CD4-positive, alpha-beta memory T cell (primary cell): ENCODE measurements at regions not wholly inside any gene's neighbourhood (a gene's known extent, or its start where the extent isn't known, plus 50 kb on each side); places are given as distances from the start of the nearest gene placed in this dataset.

Experiments used
- CTCF ChIA-PET: fragments of 350-600 bp; sonication (Branson Sonifier 250); formaldehyde crosslinking; loops from one replicate; lab custom pipeline; 2021; ENCODE audit warnings: inconsistent platforms; ENCODE audit not compliant: partially characterized antibody; lab: Charles Lee
- POLR2A ChIA-PET: fragments of 350-600 bp; sonication (Branson Sonifier 250); formaldehyde crosslinking; loops from one replicate; lab custom pipeline; 2021; ENCODE audit not compliant: partially characterized antibody; lab: Charles Lee
- DNase-seq, 5 donors: peaks; one replicate each; pipeline versions ENCODE4 v3.0.0 to v3.0.0-alpha.2; 2020 to 2022; ENCODE audit warnings: mixed read lengths in 1 of 5
- H3K27ac ChIP-seq: one replicate; pipeline ENCODE4 v1.7.0; 2013; ENCODE audit warnings: low read depth, low read length
- H3K27me3 ChIP-seq: 2 replicates; pipeline ENCODE4 v1.7.0; 2013; ENCODE audit warnings: mild to moderate bottlenecking, low read length, moderate library complexity; ENCODE audit not compliant: insufficient read depth
- H3K36me3 ChIP-seq: 2 replicates; pipeline ENCODE4 v1.7.0; 2013; ENCODE audit warnings: mild to moderate bottlenecking, low read length, moderate library complexity; ENCODE audit not compliant: insufficient read depth
- H3K4me1 ChIP-seq: 2 replicates; pipeline ENCODE4 v1.7.0; 2013; ENCODE audit warnings: mild to moderate bottlenecking, low read length, moderate library complexity; ENCODE audit not compliant: insufficient read depth
- H3K4me3 ChIP-seq, 2 donors: one replicate each; pipeline ENCODE4 v1.7.0; 2013; ENCODE audit warnings: low read length in 2 of 2, mild to moderate bottlenecking in 1 of 2
- H3K9me3 ChIP-seq, 2 donors: one replicate each; pipeline ENCODE4 v1.7.0; 2013; ENCODE audit warnings: low read length in 2 of 2, control low read depth in 1 of 2; ENCODE audit not compliant: control insufficient read depth in 1 of 2
- H3K27ac Mint-ChIP-seq, 7 donors: one replicate each; pipeline ENCODE4 v1.8.0; 2020 to 2021; ENCODE audit warnings: mixed read lengths in 7 of 7, mild to moderate bottlenecking in 6 of 7, inconsistent platforms in 3 of 7, moderate library complexity in 3 of 7
- H3K27me3 Mint-ChIP-seq, 2 donors: one replicate each; pipeline ENCODE4 v1.8.0; 2020 to 2021; ENCODE audit warnings: mixed read lengths in 2 of 2
- H3K36me3 Mint-ChIP-seq, 2 donors: one replicate each; pipeline ENCODE4 v1.8.0; 2020 to 2021; ENCODE audit warnings: mixed read lengths in 2 of 2, inconsistent platforms in 1 of 2, mild to moderate bottlenecking in 1 of 2
- H3K4me1 Mint-ChIP-seq, 4 donors: one replicate each; pipeline ENCODE4 v1.8.0; 2020 to 2021; ENCODE audit warnings: mixed read lengths in 4 of 4, mild to moderate bottlenecking in 1 of 4
- H3K4me3 Mint-ChIP-seq, 8 donors: one replicate each; pipeline ENCODE4 v1.8.0; 2020 to 2021; ENCODE audit warnings: mixed read lengths in 8 of 8, mild to moderate bottlenecking in 7 of 8, moderate library complexity in 6 of 8, inconsistent platforms in 3 of 8
- H3K9me3 Mint-ChIP-seq, 8 donors: one replicate each; pipeline ENCODE4 v1.8.0; 2020 to 2021; ENCODE audit warnings: mixed read lengths in 8 of 8, mild to moderate bottlenecking in 5 of 8, inconsistent platforms in 3 of 8, moderate library complexity in 1 of 8
- intact Hi-C: fragments of 100-400 bp; cut with micrococcal nuclease; formaldehyde crosslinking; loops from one replicate; pipeline ENCODE4 v1.15.1; 2023

GRCh38 chr18:8942021-8942908 is 160.2 kb upstream of the NDUFV2 start:
- H3K27ac ChIP-seq = no peak overlapping the region
- H3K4me3 Mint-ChIP-seq = no peak overlapping the region
- no peaks in the 10 kb centered on the region for H3K36me3 Mint-ChIP-seq
- H3K27me3 Mint-ChIP-seq = peaks cover 7 to 10% of the 10 kb centered on the region in 2 donors
- DNase-seq = no peak
- H3K9me3 Mint-ChIP-seq = peaks cover 0 to 3% (median 0%) of the 10 kb centered on the region in 8 donors
- no peak overlapping the region for H3K27ac Mint-ChIP-seq
- no peak overlapping the region for H3K4me3 ChIP-seq
- no peaks in the 10 kb centered on the region for H3K36me3 ChIP-seq
- POLR2A ChIA-PET = no interaction called here
- no peaks in the 10 kb centered on the region for H3K9me3 ChIP-seq
- H3K4me1 ChIP-seq = no peaks in the 10 kb centered on the region
- H3K27me3 ChIP-seq = no peaks in the 10 kb centered on the region
- CTCF ChIA-PET = no interaction called here
- intact Hi-C loops = no loop called here
- H3K4me1 Mint-ChIP-seq = no peaks in the 10 kb centered on the region

DNA sequence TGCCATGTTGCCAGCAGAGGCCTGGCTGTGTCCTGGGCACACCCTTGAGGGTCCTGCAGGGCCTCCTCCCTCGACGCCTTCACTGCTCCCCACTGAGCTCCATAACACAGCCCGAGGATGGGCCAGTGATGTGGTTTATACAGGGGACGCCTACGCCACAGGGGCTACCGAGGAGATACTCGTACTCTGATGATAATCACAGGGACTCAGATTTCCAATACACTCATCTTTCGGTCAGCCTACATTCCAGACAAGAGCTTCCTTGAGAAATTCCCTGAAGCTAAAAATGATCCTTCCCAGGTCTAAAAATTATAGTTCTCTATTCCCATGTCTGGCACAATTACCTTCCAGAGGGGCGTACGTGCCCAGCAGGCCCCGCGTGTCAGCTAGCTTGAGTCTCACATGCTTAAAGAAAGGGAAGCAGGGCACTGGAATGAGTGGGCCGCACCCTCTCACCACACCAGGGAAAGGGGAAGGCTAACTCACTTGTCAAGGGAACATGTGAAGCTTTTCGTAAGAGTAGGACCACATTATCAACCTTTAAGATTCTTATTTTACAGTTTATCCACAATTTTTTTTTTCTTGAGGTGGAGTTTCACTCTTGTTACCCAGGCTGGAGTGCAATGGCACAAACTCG is 159.5 kb upstream of the NDUFV2 start:
- Histone ChIP-seq H3K4me1 (no peaks in the 10 kb centered on the region), H3K9me3 (no peaks in the 10 kb centered on the region), H3K36me3 (no peaks in the 10 kb centered on the region), H3K4me3 (no peak overlapping the region), H3K27me3 (no peaks in the 10 kb centered on the region), H3K27ac (no peak overlapping the region)
- no peak for DNase-seq
- CTCF ChIA-PET = no interaction called here
- Mint-ChIP-seq H3K4me3 (no peak overlapping the region), H3K4me1 (peaks cover 0 to 2% (median 0%) of the 10 kb centered on the region in 4 donors), H3K9me3 (peaks cover 0 to 3% (median 0%) of the 10 kb centered on the region in 8 donors), H3K27ac (no peak overlapping the region), H3K27me3 (peaks cover 7% of the 10 kb centered on the region in 2 donors), H3K36me3 (no peaks in the 10 kb centered on the region)
- POLR2A ChIA-PET = no interaction called here
- intact Hi-C loops = no loop called here

GRCh38 chr18:8943900-8944870 is 158.3 kb upstream of the NDUFV2 start:
- Mint-ChIP-seq H3K4me1 (peaks cover 0 to 3% (median 1%) of the 10 kb centered on the region in 4 donors), H3K27ac (no peak overlapping the region), H3K27me3 (peaks cover 7% of the 10 kb centered on the region in 2 donors), H3K36me3 (no peaks in the 10 kb centered on the region), H3K9me3 (peaks cover 0 to 3% (median 0%) of the 10 kb centered on the region in 8 donors), H3K4me3 (no peak overlapping the region)
- Histone ChIP-seq H3K9me3 (no peaks in the 10 kb centered on the region), H3K4me3 (no peak overlapping the region), H3K27ac (no peak overlapping the region), H3K36me3 (no peaks in the 10 kb centered on the region), H3K27me3 (no peaks in the 10 kb centered on the region), H3K4me1 (no peaks in the 10 kb centered on the region)
- intact Hi-C loops = no loop called here
- POLR2A ChIA-PET = no interaction called here
- CTCF ChIA-PET = no interaction called here
- DNase-seq = no peak

GRCh38 chr18:8944871-8945245 is 157.6 kb upstream of the NDUFV2 start:
- CTCF ChIA-PET = no interaction called here
- Histone ChIP-seq H3K4me1 (no peaks in the 10 kb centered on the region), H3K27me3 (no peaks in the 10 kb centered on the region), H3K27ac (no peak overlapping the region), H3K9me3 (no peaks in the 10 kb centered on the region), H3K36me3 (no peaks in the 10 kb centered on the region), H3K4me3 (no peak overlapping the region)
- POLR2A ChIA-PET = no interaction called here
- H3K27ac Mint-ChIP-seq = no peak overlapping the region
- H3K4me1 Mint-ChIP-seq = peaks cover 0 to 3% (median 1%) of the 10 kb centered on the region in 4 donors
- H3K9me3 Mint-ChIP-seq = peaks cover 0 to 3% (median 0%) of the 10 kb centered on the region in 8 donors
- H3K4me3 Mint-ChIP-seq = no peak overlapping the region
- intact Hi-C loops = no loop called here
- peaks cover 5 to 7% of the 10 kb centered on the region in 2 donors for H3K27me3 Mint-ChIP-seq
- no peaks in the 10 kb centered on the region for H3K36me3 Mint-ChIP-seq
- no peak for DNase-seq

- peaks cover 0 to 3% (median 0%) of the 10 kb centered on the region in 8 donors for H3K9me3 Mint-ChIP-seq
These were observed 157.0 kb upstream of the NDUFV2 start for GRCh38 chr18:8945514-8945913.

GRCh38 chr18:8946066-8946838 is 156.2 kb upstream of the NDUFV2 start:
- no peaks in the 10 kb centered on the region for H3K27me3 ChIP-seq
- H3K27ac ChIP-seq = no peak overlapping the region
- ChIA-PET CTCF (no interaction called here), POLR2A (no interaction called here)
- no peak for DNase-seq
- no peaks in the 10 kb centered on the region for H3K4me1 ChIP-seq
- Mint-ChIP-seq H3K27me3 (peaks cover 5 to 7% of the 10 kb centered on the region in 2 donors), H3K9me3 (peaks cover 0 to 3% (median 0%) of the 10 kb centered on the region in 8 donors), H3K27ac (no peak overlapping the region), H3K4me3 (no peak overlapping the region), H3K4me1 (peaks cover 0 to 4% (median 3%) of the 10 kb centered on the region in 4 donors), H3K36me3 (no peaks in the 10 kb centered on the region)
- no peaks in the 10 kb centered on the region for H3K36me3 ChIP-seq
- intact Hi-C loops = no loop called here
- H3K9me3 ChIP-seq = no peaks in the 10 kb centered on the region
- H3K4me3 ChIP-seq = no peak overlapping the region

More at GRCh38 chr18:8945514-8945913, 157.0 kb upstream of the NDUFV2 start:
- POLR2A ChIA-PET = no interaction called here
- Histone ChIP-seq H3K27me3 (no peaks in the 10 kb centered on the region), H3K36me3 (no peaks in the 10 kb centered on the region), H3K27ac (no peak overlapping the region), H3K4me1 (no peaks in the 10 kb centered on the region), H3K9me3 (no peaks in the 10 kb centered on the region), H3K4me3 (no peak overlapping the region)
- Mint-ChIP-seq H3K4me1 (peaks cover 0 to 3% (median 1%) of the 10 kb centered on the region in 4 donors), H3K27ac (no peak overlapping the region), H3K27me3 (peaks cover 5 to 7% of the 10 kb centered on the region in 2 donors), H3K4me3 (no peak overlapping the region), H3K36me3 (no peaks in the 10 kb centered on the region)
- CTCF ChIA-PET = no interaction called here
- intact Hi-C loops = no loop called here
- DNase-seq = no peak
